EH (cell line): ENCODE measurements at regions not wholly inside any gene's neighbourhood (a gene's known extent, or its start where the extent isn't known, plus 50 kb on each side); places are given as distances from the start of the nearest gene placed in this dataset.
A peak's percentile ranks its signal among the peaks of the same experiment; 100 is the strongest.
"Not testable (repeated sequence)": the region's sequence is repeated elsewhere in the genome, so short reads cannot be mapped to it uniquely, and the experiment has no call there.

Experiments used
- DNase-seq: peaks from one replicate; pipeline ENCODE4 v3.0.0-alpha.2; 2015; ENCODE audit warnings: low read depth

- no peak for DNase-seq
Measured at GRCh38 chr18:76604108-76604934, 109.3 kb upstream of the ZNF516 start.

- DNase-seq: no peak
Measured at GRCh38 chr18:76602191-76602590, 107.1 kb upstream of the ZNF516 start.

DNA sequence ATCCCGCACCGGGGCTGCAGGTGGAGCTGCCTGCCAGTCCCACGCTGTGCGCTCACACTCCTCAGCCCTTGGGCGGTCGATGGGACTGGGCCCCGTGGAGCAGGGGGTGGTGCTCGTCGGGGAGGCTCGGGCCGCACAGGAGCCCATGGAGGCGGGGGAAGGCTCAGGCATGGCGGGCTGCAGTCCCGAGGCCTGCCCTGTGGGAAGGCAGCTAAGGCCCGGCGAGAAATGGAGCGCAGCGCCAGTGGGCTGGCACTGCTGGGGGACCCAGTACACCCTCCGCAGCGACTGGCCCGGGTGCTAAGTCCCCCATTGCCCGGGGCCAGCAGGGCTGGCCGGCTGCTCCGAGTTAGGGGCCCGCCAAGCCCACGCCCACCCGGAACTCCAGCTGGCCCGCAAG, 105.0 kb upstream of the ZNF516 start:
- DNase-seq: not testable (repeated sequence)

DNA sequence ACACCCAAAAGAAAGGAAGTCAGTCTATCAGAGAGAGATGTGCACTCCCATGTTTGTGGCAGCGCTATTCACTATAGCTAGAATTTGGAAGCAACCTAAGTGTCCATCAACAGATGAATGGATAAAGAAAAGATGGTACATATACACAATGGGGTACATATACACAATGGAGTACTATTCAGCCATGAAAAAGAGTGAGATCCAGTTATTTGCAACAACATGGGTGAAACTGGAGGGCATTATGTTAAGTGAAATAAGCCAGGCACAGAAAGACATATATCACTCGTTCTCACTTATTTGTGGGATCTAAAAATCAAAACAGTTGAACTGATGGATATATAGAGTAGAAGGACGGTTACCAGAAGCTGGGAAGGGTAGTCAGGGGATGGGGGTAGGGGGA, 99.9 kb upstream of the ZNF516 start:
- DNase-seq: no peak

DNA sequence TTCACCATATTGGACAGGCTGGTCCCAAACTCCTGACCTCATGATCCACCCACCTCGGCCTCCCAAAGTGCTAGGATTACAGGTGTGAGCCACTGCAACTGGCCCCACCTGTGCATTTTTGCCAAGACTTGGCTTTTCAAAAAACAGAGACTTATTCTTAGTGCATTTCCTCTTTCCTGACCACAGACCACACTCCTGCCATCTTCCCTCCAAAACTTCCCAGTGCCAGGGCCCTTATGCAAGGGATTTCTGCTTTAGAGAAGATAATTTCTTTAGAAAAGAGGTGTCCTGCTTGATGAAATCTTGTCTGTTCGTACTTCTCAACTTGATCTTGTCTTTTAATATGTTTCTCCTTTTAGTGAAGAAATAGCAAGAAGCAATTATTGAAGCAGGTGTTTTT, 98.8 kb upstream of the ZNF516 start:
- DNase-seq: no peak

- no peak for DNase-seq
Measured at GRCh38 chr18:76592981-76593381, 97.9 kb upstream of the ZNF516 start.

GRCh38 chr18:76592096-76592495, 97.1 kb upstream of the ZNF516 start:
- no peak for DNase-seq

GRCh38 chr18:76589866-76590265, 94.8 kb upstream of the ZNF516 start:
- DNase-seq: no peak

GRCh38 chr18:76589316-76589715, 94.3 kb upstream of the ZNF516 start:
- no peak for DNase-seq

DNA sequence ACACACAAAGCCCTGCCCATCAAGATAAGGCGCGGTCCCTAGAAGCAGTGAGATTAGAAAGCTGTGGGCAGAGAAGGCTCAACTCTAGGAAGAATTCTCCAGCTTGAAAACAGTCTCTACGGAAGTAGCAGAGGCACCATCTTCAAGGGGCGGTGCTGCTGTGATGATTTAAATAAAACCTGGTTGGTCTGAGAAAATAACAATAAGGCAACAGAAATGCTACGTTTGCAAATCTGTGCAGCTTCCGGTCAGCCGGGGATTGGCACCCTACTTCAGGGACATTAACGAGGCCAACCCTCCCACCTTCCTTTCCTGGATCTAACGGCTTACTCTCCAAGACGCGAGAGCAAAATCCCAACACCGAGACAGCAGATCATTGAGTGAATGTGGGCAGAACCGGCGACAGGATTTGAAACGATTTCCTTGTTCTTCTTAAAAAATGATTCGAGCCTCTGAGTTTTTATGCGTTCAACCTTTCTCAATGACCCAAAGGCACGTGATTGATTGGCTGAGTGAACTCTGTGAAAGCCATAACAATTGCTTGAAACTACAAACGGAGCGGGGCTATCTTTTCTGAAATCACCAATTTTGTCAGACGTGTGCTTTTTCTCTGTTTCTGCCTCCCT, 93.7 kb upstream of the ZNF516 start:
- peak; percentile 22 for DNase-seq

DNA sequence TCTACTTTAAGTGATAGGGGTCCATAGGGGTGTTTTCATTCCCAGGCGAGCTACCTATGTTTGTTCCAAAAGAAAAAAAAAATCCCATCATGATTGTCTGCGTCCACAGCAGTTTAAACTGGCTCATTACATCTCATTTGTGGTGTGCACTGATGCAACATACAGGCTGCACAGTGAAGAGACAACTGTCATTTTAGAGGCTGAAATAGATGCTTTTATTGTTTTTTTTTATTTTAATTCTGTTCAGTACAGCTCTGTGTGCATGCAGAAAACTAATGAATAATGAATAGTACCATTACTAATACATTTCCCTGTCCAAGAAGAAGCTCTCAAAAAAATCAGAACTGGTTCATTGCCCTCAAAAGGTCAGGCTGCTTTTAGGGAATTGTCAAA, 92.8 kb upstream of the ZNF516 start:
- no peak for DNase-seq

GRCh38 chr18:76587147-76587878, 92.3 kb upstream of the ZNF516 start:
- DNase-seq: no peak

DNA sequence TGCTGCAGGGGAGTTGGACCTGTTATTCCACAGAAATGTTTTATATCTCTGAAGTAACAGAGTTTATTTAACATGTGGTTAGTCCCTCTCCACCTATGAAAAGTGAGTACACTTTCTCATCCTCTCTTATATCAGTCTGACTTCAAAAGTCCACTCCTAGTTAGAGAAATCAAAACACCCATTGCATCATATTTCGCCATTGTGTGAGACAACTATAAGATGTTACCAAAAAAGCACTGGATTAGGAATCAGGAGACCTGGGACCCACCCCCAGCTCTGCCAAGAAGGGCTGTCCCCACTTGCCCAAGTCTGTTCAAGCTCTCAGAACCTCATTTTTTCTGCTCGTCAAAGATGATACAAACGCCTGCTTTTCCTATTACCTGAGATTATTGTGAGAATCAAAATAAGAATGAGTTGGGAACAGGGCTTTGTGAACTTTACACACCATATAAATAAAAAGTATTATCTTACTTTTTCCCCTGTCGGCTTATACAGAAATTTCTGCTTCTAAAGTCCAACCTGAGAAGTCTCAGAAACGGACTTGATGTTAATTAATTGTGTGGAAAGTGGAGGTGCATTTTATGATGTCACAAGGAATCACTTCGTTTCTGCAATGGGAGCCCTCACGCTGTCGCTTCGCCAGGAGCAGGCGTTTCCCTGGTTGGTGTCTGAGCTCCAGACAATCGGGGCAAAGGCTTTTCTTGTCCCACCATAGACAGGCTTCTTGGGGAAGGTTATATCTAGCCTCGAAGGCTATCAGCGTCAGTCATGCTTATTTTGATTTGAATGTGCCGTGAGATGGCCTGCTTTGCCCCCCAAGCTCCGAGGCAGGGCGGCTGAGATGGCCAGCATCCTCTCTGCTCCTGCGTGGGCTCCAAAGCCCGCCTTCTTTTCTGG, 89.6 kb upstream of the ZNF516 start:
- no peak for DNase-seq

DNA sequence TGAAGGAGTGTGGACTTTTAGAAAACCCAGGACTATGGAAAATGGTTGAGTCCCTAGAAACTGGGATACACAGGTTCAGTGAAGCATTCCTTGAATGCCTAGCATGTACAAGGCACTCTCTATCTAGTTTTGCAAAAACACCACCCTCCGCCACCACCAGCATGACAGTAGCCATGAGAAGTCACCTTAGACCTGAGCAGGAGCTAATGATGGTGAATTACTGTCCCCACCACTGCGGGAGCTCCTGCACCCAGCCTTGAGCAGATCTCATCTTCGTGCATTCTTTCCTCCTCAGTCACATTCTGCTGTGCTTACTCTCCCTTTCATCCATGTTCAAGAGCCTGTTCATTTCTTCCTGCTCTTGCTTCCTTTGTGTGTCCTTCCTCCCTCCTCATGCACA, 86.2 kb upstream of the ZNF516 start:
- DNase-seq: no peak

GRCh38 chr18:76580288-76580962, 85.4 kb upstream of the ZNF516 start:
- no peak for DNase-seq

GRCh38 chr18:76579301-76579695, 84.3 kb upstream of the ZNF516 start:
- no peak for DNase-seq

- DNase-seq: no peak
Measured at GRCh38 chr18:76578571-76579300, 83.7 kb upstream of the ZNF516 start.

GRCh38 chr18:76573325-76574025, 78.4 kb upstream of the ZNF516 start:
- peak; percentile 71 for DNase-seq

- DNase-seq: no peak
Measured at GRCh38 chr18:76572518-76573247, 77.6 kb upstream of the ZNF516 start.
